GM18909 (cell line): ENCODE measurements at regions not wholly inside any gene's neighbourhood (a gene's known extent, or its start where the extent isn't known, plus 50 kb on each side); places are given as distances from the start of the nearest gene placed in this dataset.

ENCODE experiments used
- ATAC-seq: cut with Tn5 transposase; IDR thresholded peaks from one replicate; pipeline ENCODE4 v1.9.1; 2021; ENCODE audit warnings: mild to moderate bottlenecking; ENCODE audit not compliant: unreplicated experiment, poor library complexity

- no peak for ATAC-seq
These were observed 62.7 kb upstream of the BRINP3 start for GRCh38 chr1:190540366-190540765.

DNA sequence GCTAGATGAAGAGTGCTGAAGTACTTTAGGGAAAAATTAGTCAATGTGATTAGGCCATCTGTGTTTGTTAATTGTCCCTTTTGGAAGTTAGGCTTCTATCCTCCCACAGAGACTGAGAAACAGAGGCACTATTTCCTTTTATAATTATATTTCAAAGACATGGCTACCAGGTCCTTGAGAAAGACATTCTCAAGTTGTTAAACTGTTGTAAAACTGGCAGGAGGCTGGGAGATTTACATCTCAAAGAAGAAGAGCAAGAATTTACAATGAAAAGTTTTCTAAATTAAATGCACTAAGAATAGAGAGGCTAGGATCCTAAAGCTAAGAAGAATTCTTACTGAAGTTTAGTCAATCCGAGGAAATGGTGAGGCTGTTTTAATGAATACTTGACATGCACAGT, 74.0 kb upstream of the BRINP3 start:
- no peak for ATAC-seq

- no peak for ATAC-seq
These were observed 82.6 kb upstream of the BRINP3 start for GRCh38 chr1:190560161-190560681.

DNA sequence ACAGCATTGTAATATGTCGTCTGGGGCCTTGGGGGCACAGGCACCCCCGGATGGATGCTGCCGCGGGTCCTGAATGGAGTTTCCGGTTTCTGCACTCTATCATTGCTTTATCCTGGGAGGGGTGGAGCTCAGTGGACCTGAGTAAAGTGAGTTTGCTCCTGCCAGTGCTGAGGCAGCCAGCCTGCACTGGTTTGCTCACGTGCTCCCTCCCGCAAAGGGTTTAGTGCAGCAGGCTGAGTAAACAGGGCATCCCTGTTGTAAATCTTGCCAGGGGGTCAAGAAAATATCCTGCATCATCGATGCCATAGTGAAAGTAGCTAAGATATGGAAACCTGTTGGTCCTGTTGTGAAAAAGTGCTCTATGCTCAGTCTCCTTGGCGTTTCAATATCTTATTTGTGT, 85.6 kb upstream of the BRINP3 start:
- no peak for ATAC-seq

- ATAC-seq, result no peak
These were observed 86.5 kb upstream of the BRINP3 start for GRCh38 chr1:190564117-190564516.

GRCh38 chr1:190578017-190578416, 100.4 kb upstream of the BRINP3 start:
- no peak for ATAC-seq

DNA sequence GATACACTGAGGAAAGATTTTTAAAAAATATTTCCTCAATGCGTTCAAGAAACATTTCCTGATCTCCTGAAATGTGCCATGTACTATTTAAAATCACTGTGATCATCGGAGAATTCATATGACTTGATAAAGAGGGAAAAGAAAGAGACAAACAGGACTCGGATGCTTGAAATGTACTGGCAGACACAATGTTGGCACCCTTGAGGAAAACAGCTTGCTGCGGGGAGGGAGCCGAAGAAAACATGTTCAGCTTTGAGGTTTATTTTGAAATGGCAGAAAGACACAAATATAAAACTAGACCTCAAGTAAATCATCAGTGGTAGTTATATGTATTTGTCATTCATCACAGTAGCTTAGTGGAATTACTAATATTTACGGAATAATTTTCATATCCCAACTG, 100.9 kb upstream of the BRINP3 start:
- ATAC-seq, result no peak

GRCh38 chr1:190579552-190580193, 102.0 kb upstream of the BRINP3 start:
- ATAC-seq, result no peak

GRCh38 chr1:190583862-190584261, 106.2 kb upstream of the BRINP3 start:
- ATAC-seq, result no peak

DNA sequence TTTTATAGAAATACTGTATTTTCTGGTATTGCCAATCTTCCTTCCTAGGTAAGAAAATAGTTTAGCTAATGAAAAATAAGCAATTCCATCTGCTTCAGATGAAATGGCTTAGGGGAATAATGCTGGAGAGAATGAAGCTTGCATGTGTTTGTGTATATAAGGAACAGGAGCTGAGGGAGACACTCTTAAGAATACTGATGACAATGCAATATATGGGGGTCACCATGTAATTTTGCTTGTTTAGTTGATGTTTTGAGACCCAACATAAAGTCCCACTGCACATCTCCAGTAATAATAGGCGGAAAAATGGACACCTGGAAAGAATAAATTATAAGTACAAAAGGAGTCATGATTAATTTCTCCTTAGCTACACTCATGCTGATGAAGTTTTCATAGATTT, 110.8 kb upstream of the BRINP3 start:
- no peak for ATAC-seq

GRCh38 chr1:190595438-190595837, 117.8 kb upstream of the BRINP3 start:
- no peak for ATAC-seq

- no peak for ATAC-seq
These were observed 119.6 kb upstream of the BRINP3 start for GRCh38 chr1:190597294-190597693.

- no peak for ATAC-seq
These were observed 122.0 kb upstream of the BRINP3 start for GRCh38 chr1:190599670-190600069.

DNA sequence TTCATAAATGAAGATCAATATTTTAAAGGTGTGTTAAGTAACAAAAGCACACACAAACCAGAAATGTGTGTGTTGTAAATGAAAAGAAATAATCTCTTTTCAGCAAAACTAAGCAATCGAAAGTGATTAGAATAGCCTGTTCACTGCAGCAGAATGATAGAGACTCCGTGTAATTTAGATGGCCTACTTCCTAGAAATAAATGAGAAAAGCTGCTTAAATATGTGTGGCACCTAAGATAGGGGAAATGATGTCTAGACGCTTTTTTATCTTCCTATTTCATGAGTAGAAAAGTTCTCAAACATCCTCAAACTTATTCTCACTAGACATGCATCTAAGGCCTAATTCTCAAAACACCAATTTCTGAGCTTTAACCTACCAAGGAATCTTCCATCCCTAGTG, 124.7 kb upstream of the BRINP3 start:
- ATAC-seq, result no peak

GRCh38 chr1:190608282-190608681, 130.6 kb upstream of the BRINP3 start:
- ATAC-seq, result no peak

- no peak for ATAC-seq
These were observed 138.2 kb upstream of the BRINP3 start for GRCh38 chr1:190615818-190616217.

- ATAC-seq, result no peak
These were observed 138.6 kb upstream of the BRINP3 start for GRCh38 chr1:190616235-190616634.

- no peak for ATAC-seq
These were observed 142.1 kb upstream of the BRINP3 start for GRCh38 chr1:190619724-190620123.

DNA sequence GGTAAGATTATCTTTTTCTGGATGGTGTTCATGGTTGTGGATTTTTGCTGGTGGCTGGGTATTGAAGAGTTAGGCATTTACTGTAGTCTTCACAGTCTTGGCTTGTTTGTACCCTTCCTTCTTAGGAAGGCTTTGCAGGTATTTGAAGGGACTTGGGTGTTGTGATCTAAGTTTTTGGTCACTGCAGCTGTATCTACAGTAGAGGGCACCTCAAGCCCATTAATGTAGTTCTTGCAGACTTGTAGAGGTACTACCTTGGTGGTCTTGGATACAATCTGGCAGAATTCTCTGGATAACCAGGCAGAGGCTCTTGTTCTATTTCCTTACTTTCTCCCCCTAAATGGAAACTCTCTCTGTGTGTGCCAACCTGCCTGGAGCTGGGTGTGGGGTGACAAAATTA, 155.8 kb upstream of the BRINP3 start:
- no peak for ATAC-seq

- no peak for ATAC-seq
These were observed 156.5 kb upstream of the BRINP3 start for GRCh38 chr1:190634134-190634533.

DNA sequence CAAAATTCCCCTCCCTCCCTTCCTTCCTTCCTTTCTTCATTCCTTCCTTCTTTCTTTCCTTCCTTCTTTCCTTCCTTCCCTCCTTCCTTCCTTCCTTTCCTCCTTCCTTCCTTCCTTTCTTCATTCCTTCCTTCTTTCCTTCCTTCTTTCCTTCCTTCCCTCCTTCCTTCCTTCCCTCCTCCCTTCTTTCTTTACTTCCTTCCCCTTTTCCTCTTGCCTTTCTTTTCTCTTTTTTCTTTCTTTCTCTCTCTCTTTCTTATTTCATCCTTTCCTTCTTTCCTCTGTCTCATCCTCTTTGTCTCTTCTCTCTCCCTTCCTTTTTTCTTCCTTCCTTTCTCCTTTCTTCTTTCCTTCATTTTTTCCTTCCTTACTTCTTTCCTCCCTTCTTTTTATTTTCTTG, 171.9 kb upstream of the BRINP3 start:
- ATAC-seq, result no peak

DNA sequence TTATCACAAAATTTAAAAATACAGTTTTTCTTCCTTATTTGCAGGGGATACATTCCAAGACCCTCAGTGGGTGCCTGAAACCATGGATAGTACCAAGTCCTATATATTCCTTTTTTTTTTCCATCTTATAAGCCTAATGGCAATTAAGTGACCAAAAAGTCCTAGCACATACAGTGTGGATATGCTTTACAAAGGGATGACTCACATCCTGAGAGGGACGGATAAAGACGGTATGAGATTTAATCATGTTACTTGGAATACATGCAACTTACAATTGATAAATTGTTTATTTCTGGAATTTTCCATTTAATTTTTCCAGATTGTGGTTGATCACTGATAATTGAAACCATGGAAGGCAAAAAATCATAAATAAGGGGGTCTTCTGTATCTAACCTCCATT, 181.2 kb upstream of the BRINP3 start:
- no peak for ATAC-seq

DNA sequence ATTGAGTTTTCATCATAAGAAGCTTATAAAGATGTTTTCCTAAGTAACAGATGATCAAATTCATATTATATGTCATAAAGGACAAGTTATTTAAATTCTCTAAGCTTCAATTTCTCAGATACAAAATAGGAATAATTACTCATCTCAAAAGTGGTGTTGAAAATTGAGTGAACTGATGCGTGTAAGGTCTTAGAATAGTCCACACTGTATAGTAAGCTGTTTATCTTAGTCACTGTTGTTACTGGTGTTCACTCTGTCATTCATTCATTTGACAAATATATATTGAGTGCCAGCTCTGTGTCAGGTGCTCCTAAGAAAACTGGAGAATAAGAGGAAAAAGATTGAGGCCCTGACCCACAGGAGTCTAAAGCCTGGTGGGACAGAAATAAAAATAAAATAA, 186.3 kb upstream of the BRINP3 start:
- ATAC-seq, result no peak
